ENCODE measurements at regions not wholly inside any gene's neighbourhood (a gene's known extent, or its start where the extent isn't known, plus 50 kb on each side); places are given as distances from the start of the nearest gene placed in this dataset.
"Not testable (repeated sequence)": the region's sequence is repeated elsewhere in the genome, so short reads cannot be mapped to it uniquely, and the experiment has no call there.

- no peak for DNase-seq (ENCODE audit: low read depth)
Measured at GRCh38 chr4:183816077-183816476, 89.0 kb upstream of the STOX2 start.

- DNase-seq (ENCODE audit: low read depth), result no peak
Measured at GRCh38 chr4:183816882-183817509, 88.1 kb upstream of the STOX2 start.

GRCh38 chr4:183818591-183818990 is 86.5 kb upstream of the STOX2 start:
- not testable (repeated sequence) for DNase-seq (ENCODE audit: low read depth)

GRCh38 chr4:183821076-183821853 is 83.8 kb upstream of the STOX2 start:
- no peak for DNase-seq (ENCODE audit: low read depth)

GRCh38 chr4:183823434-183823833 is 81.7 kb upstream of the STOX2 start:
- no peak for DNase-seq (ENCODE audit: low read depth)

GRCh38 chr4:183825346-183825745 is 79.8 kb upstream of the STOX2 start:
- no peak for DNase-seq (ENCODE audit: low read depth)

GRCh38 chr4:183826461-183826860 is 78.6 kb upstream of the STOX2 start:
- no peak for DNase-seq (ENCODE audit: low read depth)

GRCh38 chr4:183828125-183828524 is 77.0 kb upstream of the STOX2 start:
- no peak for DNase-seq (ENCODE audit: low read depth)

GRCh38 chr4:183828839-183829238 is 76.3 kb upstream of the STOX2 start:
- no peak for DNase-seq (ENCODE audit: low read depth)

- DNase-seq (ENCODE audit: low read depth), result no peak
Measured at GRCh38 chr4:183830438-183830985, 74.6 kb upstream of the STOX2 start.

GRCh38 chr4:183831026-183831446 is 74.1 kb upstream of the STOX2 start:
- no peak for DNase-seq (ENCODE audit: low read depth)

- DNase-seq (ENCODE audit: low read depth), result no peak
Measured at GRCh38 chr4:183831683-183832082, 73.4 kb upstream of the STOX2 start.

GRCh38 chr4:183832776-183833450 is 72.2 kb upstream of the STOX2 start:
- DNase-seq (ENCODE audit: low read depth), result no peak

- no peak for DNase-seq (ENCODE audit: low read depth)
Measured at GRCh38 chr4:183834252-183834651, 70.9 kb upstream of the STOX2 start.

GRCh38 chr4:183837222-183837621 is 67.9 kb upstream of the STOX2 start:
- no peak for DNase-seq (ENCODE audit: low read depth)

- DNase-seq (ENCODE audit: low read depth), result no peak
Measured at GRCh38 chr4:183838987-183839712, 66.0 kb upstream of the STOX2 start.

GRCh38 chr4:183840311-183840710 is 64.8 kb upstream of the STOX2 start:
- DNase-seq (ENCODE audit: low read depth), result peak; percentile 37

GRCh38 chr4:183841001-183841400 is 64.1 kb upstream of the STOX2 start:
- DNase-seq (ENCODE audit: low read depth), result no peak

- DNase-seq (ENCODE audit: low read depth), result no peak
Measured at GRCh38 chr4:183842129-183842528, 63.0 kb upstream of the STOX2 start.

- DNase-seq (ENCODE audit: low read depth), result no peak
Measured at GRCh38 chr4:183843248-183843671, 61.8 kb upstream of the STOX2 start.

GRCh38 chr4:183846951-183847350 is 58.2 kb upstream of the STOX2 start:
- DNase-seq (ENCODE audit: low read depth), result no peak

- DNase-seq (ENCODE audit: low read depth), result no peak
Measured at GRCh38 chr4:183848805-183849204, 56.3 kb upstream of the STOX2 start.

All from stimulated activated CD8-positive, alpha-beta memory T cell treated with anti-CD3 and anti-CD28 coated beads, Interleukin-15, amount 100 ng/mL, for 1 hour (primary cell).